Suppressor macrophage treated with lipopolysaccharide for 1 hour (primary cell): ENCODE measurements at regions not wholly inside any gene's neighbourhood (a gene's known extent, or its start where the extent isn't known, plus 50 kb on each side); places are given as distances from the start of the nearest gene placed in this dataset.
"Not testable (repeated sequence)": the region's sequence is repeated elsewhere in the genome, so short reads cannot be mapped to it uniquely, and the experiment has no call there.

Experiments
- DNase-seq, 3 donors: peaks; one replicate each; pipeline ENCODE4 v3.0.0-alpha.2; 2020 to 2022

GRCh38 chr14:48250575-48250974 is 575.2 kb upstream of the MDGA2 start:
- DNase-seq: no peak

GRCh38 chr14:48247977-48248376 is 572.6 kb upstream of the MDGA2 start:
- no peak for DNase-seq

GRCh38 chr14:48243900-48244299 is 568.5 kb upstream of the MDGA2 start:
- no peak for DNase-seq

- DNase-seq: no peak
These were observed 553.7 kb upstream of the MDGA2 start for GRCh38 chr14:48229091-48229490.

- no peak for DNase-seq
These were observed 518.5 kb upstream of the MDGA2 start for GRCh38 chr14:48193893-48194292.

- not testable (repeated sequence) for DNase-seq
These were observed 474.2 kb upstream of the MDGA2 start for GRCh38 chr14:48149624-48150023.

- no peak for DNase-seq
These were observed 465.4 kb upstream of the MDGA2 start for GRCh38 chr14:48140804-48141203.

- no peak for DNase-seq
These were observed 454.1 kb upstream of the MDGA2 start for GRCh38 chr14:48129472-48129871.

GRCh38 chr14:48127674-48128073 is 452.3 kb upstream of the MDGA2 start:
- DNase-seq: no peak

- no peak for DNase-seq
These were observed 450.2 kb upstream of the MDGA2 start for GRCh38 chr14:48125654-48126053.

GRCh38 chr14:48113713-48114112 is 438.3 kb upstream of the MDGA2 start:
- DNase-seq: no peak

- DNase-seq: no peak
These were observed 435.7 kb upstream of the MDGA2 start for GRCh38 chr14:48111151-48111550.

- DNase-seq: no peak
These were observed 432.2 kb upstream of the MDGA2 start for GRCh38 chr14:48107646-48108045.

- DNase-seq: no peak
These were observed 421.5 kb upstream of the MDGA2 start for GRCh38 chr14:48096897-48097296.

- DNase-seq: no peak
These were observed 411.1 kb upstream of the MDGA2 start for GRCh38 chr14:48086516-48086915.

GRCh38 chr14:48075487-48075886 is 400.1 kb upstream of the MDGA2 start:
- DNase-seq: no peak

- no peak for DNase-seq
These were observed 377.6 kb upstream of the MDGA2 start for GRCh38 chr14:48052973-48053372.

GRCh38 chr14:48035836-48036235 is 360.4 kb upstream of the MDGA2 start:
- DNase-seq: no peak

- DNase-seq: no peak
These were observed 351.7 kb upstream of the MDGA2 start for GRCh38 chr14:48027115-48027514.

GRCh38 chr14:48023881-48024280 is 348.5 kb upstream of the MDGA2 start:
- DNase-seq: no peak

- not testable (repeated sequence) for DNase-seq
These were observed 336.1 kb upstream of the MDGA2 start for GRCh38 chr14:48011484-48011883.

- DNase-seq: no peak
These were observed 333.2 kb upstream of the MDGA2 start for GRCh38 chr14:48008646-48009045.

- no peak for DNase-seq
These were observed 330.6 kb upstream of the MDGA2 start for GRCh38 chr14:48005986-48006385.

GRCh38 chr14:47993883-47994282 is 318.5 kb upstream of the MDGA2 start:
- no peak for DNase-seq

- DNase-seq: no peak
These were observed 312.8 kb upstream of the MDGA2 start for GRCh38 chr14:47988175-47988574.

- no peak for DNase-seq
These were observed 303.5 kb upstream of the MDGA2 start for GRCh38 chr14:47978871-47979270.
